ENCODE measurements at regions not wholly inside any gene's neighbourhood (a gene's known extent, or its start where the extent isn't known, plus 50 kb on each side); places are given as distances from the start of the nearest gene placed in this dataset.

DNA sequence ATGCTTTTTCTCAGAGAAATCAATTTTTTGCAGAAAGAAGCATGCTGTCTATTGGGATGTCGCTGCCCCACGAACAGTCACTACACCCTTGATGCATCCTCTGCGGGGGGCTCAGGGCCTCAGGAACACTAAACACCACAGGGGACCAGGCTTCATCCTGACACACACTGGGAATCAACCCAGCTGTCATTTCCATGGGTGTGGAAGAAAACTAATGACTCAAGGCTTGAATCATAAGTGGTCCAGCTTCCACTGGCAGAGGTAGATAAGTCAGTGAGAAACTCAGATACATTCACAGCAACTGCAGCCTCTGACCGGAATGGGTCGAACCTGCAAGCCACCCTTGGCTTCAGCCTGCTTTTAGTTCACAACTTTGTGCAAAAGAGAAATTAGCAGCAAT, 81.3 kb upstream of the SPTLC3 start:
- Histone ChIP-seq H3K4me1 (ENCODE audit: control insufficient read depth, extremely low read depth, insufficient read depth, low read length) (peaks cover 29% of the 10 kb centered on the region), H3K79me2 (ENCODE audit: control insufficient read depth, insufficient read depth, low read length) (no peaks in the 10 kb centered on the region), H3K27ac (ENCODE audit: insufficient read depth, low read depth, low read length) (no peak overlapping the region), H3K4me3 (replicated peaks in 1 of 3; ENCODE audit: insufficient read depth in 1 of 3, low read depth in 1 of 3, low read length in 3 of 3) (no peak overlapping the region), H3K9me1 (replicated peaks; ENCODE audit: control insufficient read depth, extremely low read depth, insufficient read depth, low read length) (no peaks in the 10 kb centered on the region), H4K20me1 (replicated peaks; ENCODE audit: control insufficient read depth, extremely low read depth, insufficient read depth, low read length) (no peaks in the 10 kb centered on the region), H3K27me3 (ENCODE audit: control insufficient read depth in 2 of 2, insufficient read depth in 2 of 2, low read length in 2 of 2) (no peaks in the 10 kb centered on the region), H3K4me2 (ENCODE audit: insufficient read depth, low read length) (no peak overlapping the region), H3K36me3 (ENCODE audit: control insufficient read depth in 2 of 2, extremely low read depth in 1 of 2, insufficient read depth in 2 of 2, low read length in 2 of 2) (no peaks in the 10 kb centered on the region), H3K9me3 (replicated peaks; ENCODE audit: control insufficient read depth, insufficient read depth, low read length) (no peaks in the 10 kb centered on the region), H2AFZ (ENCODE audit: low read depth, low read length) (no peak overlapping the region), H3K9ac (replicated peaks; ENCODE audit: extremely low read depth, insufficient read depth, low read length) (no peak overlapping the region)
- FAIRE-seq (peak; percentile 26), DNase-seq (ENCODE audit: low read depth, low spot score) (peak; percentile 23)
- ChIA-PET CTCF (interaction anchor here (1.0 to 10.0 kb wide), 3 partner anchors 38 to 860 kb away, joined by 3 to 299 read pairs (median 6); no protein-coding TSS in a partner anchor), POLR2A (no interaction called here)
- intact Hi-C loops (cut with micrococcal nuclease), result loop anchor here (5.0 kb wide), 3 partner anchors 845 to 915 kb away; partner anchors contain the start of gene NDUFAF5
- dilution Hi-C loops (cut with MboI; ENCODE audit: extremely low pct_ligation_motif_present, low sequenced_read_pairs), result no loop called here
- TF ChIP-seq GATA2 (IDR thresholded peaks at IDR 0.05; ENCODE audit: insufficient read depth, insufficient read length, low read depth, low read length) (peak; percentile 53), FOS (IDR thresholded peaks at IDR 0.05; ENCODE audit: borderline replicate concordance, insufficient read depth, low read length) (peak; percentile 50), MYC (IDR thresholded peaks at IDR 0.05; ENCODE audit: low read depth, low read length) (no peak), EZH2 (IDR thresholded peaks at IDR 0.05; ENCODE audit: borderline replicate concordance, low read depth, low read length, severe bottlenecking) (no peak), POLR2A (IDR thresholded peaks at IDR 0.05; ENCODE audit: low read depth, low read length) (no peak)
- BruUV-seq (replicated peaks), result no TSS peak

DNA sequence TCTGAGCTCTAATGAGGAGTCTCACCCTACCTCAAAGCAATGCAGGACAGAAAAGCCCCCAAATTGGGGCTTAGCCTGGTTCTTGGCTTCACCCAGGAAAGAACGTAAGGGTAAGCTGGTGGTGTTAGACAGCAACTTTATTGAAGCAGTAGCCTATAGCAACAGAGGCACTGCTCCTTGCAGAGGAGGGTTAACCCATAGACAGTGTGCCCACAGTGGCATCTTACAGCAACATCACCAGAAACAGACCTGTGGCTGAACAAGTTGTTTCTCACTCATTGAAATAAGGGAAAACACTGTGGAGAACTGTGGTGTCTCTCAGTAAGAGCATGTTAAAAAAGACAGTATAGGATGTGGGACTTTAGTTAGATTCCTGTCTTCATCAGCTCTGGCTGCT, 80.4 kb upstream of the SPTLC3 start:
- Histone ChIP-seq H3K79me2 (ENCODE audit: control insufficient read depth, insufficient read depth, low read length) (no peaks in the 10 kb centered on the region), H3K4me3 (replicated peaks in 1 of 3; ENCODE audit: insufficient read depth in 1 of 3, low read depth in 1 of 3, low read length in 3 of 3) (no peak overlapping the region), H3K9me3 (replicated peaks; ENCODE audit: control insufficient read depth, insufficient read depth, low read length) (no peaks in the 10 kb centered on the region), H3K9ac (replicated peaks; ENCODE audit: extremely low read depth, insufficient read depth, low read length) (no peak overlapping the region), H4K20me1 (replicated peaks; ENCODE audit: control insufficient read depth, extremely low read depth, insufficient read depth, low read length) (no peaks in the 10 kb centered on the region), H3K4me1 (ENCODE audit: control insufficient read depth, extremely low read depth, insufficient read depth, low read length) (peaks cover 29% of the 10 kb centered on the region), H3K9me1 (replicated peaks; ENCODE audit: control insufficient read depth, extremely low read depth, insufficient read depth, low read length) (no peaks in the 10 kb centered on the region), H2AFZ (ENCODE audit: low read depth, low read length) (no peak overlapping the region), H3K4me2 (ENCODE audit: insufficient read depth, low read length) (no peak overlapping the region), H3K27ac (ENCODE audit: insufficient read depth, low read depth, low read length) (peak overlapping the region; percentile 32), H3K27me3 (ENCODE audit: control insufficient read depth in 2 of 2, insufficient read depth in 2 of 2, low read length in 2 of 2) (no peaks in the 10 kb centered on the region), H3K36me3 (ENCODE audit: control insufficient read depth in 2 of 2, extremely low read depth in 1 of 2, insufficient read depth in 2 of 2, low read length in 2 of 2) (no peaks in the 10 kb centered on the region)
- intact Hi-C loops (cut with micrococcal nuclease) (loop anchor here (5.0 kb wide), 3 partner anchors 844 to 916 kb away; partner anchors contain the start of gene NDUFAF5), dilution Hi-C loops (cut with MboI; ENCODE audit: extremely low pct_ligation_motif_present, low sequenced_read_pairs) (no loop called here)
- TSS peak; percentile 14 for BruUV-seq (replicated peaks)
- DNase-seq (ENCODE audit: low read depth, low spot score), result no peak
- CTCF ChIA-PET, result interaction anchor here (0.9 to 10.0 kb wide), 7 partner anchors 8 to 916 kb away, joined by 3 to 299 read pairs (median 6); no protein-coding TSS in a partner anchor
- POLR2A ChIA-PET, result no interaction called here
- FAIRE-seq, result no peak
- TF ChIP-seq, protein P1, sequence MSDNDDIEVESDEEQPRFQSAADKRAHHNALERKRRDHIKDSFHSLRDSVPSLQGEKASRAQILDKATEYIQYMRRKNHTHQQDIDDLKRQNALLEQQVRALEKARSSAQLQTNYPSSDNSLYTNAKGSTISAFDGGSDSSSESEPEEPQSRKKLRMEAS (IDR thresholded peaks at IDR 0.05; ENCODE audit: insufficient read depth, insufficient read length), result no peak
- TF ChIP-seq MYC (IDR thresholded peaks at IDR 0.05; ENCODE audit: low read depth, low read length), result no peak
- TF ChIP-seq FOS (IDR thresholded peaks at IDR 0.05; ENCODE audit: borderline replicate concordance, insufficient read depth, low read length), result no peak
- TF ChIP-seq, protein P2, sequence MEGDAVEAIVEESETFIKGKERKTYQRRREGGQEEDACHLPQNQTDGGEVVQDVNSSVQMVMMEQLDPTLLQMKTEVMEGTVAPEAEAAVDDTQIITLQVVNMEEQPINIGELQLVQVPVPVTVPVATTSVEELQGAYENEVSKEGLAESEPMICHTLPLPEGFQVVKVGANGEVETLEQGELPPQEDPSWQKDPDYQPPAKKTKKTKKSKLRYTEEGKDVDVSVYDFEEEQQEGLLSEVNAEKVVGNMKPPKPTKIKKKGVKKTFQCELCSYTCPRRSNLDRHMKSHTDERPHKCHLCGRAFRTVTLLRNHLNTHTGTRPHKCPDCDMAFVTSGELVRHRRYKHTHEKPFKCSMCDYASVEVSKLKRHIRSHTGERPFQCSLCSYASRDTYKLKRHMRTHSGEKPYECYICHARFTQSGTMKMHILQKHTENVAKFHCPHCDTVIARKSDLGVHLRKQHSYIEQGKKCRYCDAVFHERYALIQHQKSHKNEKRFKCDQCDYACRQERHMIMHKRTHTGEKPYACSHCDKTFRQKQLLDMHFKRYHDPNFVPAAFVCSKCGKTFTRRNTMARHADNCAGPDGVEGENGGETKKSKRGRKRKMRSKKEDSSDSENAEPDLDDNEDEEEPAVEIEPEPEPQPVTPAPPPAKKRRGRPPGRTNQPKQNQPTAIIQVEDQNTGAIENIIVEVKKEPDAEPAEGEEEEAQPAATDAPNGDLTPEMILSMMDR (IDR thresholded peaks at IDR 0.05; ENCODE audit: extremely low read depth in 1 of 2, insufficient read depth in 1 of 2, low read depth in 1 of 2, low read length in 2 of 2), result no peak
- TF ChIP-seq GATA2 (IDR thresholded peaks at IDR 0.05; ENCODE audit: insufficient read depth, insufficient read length, low read depth, low read length), result no peak
- TF ChIP-seq POLR2AphosphoS5 (IDR thresholded peaks at IDR 0.05; ENCODE audit: insufficient read depth, low read depth, low read length), result no peak
- TF ChIP-seq POLR2A (IDR thresholded peaks at IDR 0.05; ENCODE audit: low read depth, low read length), result no peak
- TF ChIP-seq EZH2 (IDR thresholded peaks at IDR 0.05; ENCODE audit: borderline replicate concordance, low read depth, low read length, severe bottlenecking), result no peak
- TF ChIP-seq JUN (IDR thresholded peaks at IDR 0.05; ENCODE audit: borderline replicate concordance, insufficient read depth, insufficient read length, low read depth), result no peak
